Endodermal cell (in vitro differentiated cells): ENCODE measurements at regions not wholly inside any gene's neighbourhood (a gene's known extent, or its start where the extent isn't known, plus 50 kb on each side); places are given as distances from the start of the nearest gene placed in this dataset.

Experiments used
- DNase-seq: peaks from one replicate; pipeline ENCODE4 v3.0.0-alpha.2; 2017
- H3K27ac ChIP-seq: 2 replicates; pipeline ENCODE4 v1.5.1; 2013; ENCODE audit warnings: mild to moderate bottlenecking, low read depth, low read length, moderate library complexity
- H3K27me3 ChIP-seq: 2 replicates; pipeline ENCODE4 v1.6.1; 2013; ENCODE audit warnings: mild to moderate bottlenecking, low read length, moderate library complexity; ENCODE audit not compliant: insufficient read depth, control insufficient read depth, poor library complexity, severe bottlenecking
- H3K36me3 ChIP-seq: 2 replicates; pipeline ENCODE4 v1.7.0; 2013; ENCODE audit warnings: mild to moderate bottlenecking, low read length, moderate library complexity; ENCODE audit not compliant: control insufficient read depth, insufficient read depth
- H3K4me1 ChIP-seq: one replicate; pipeline ENCODE4 v1.7.0; 2013; ENCODE audit warnings: low read length; ENCODE audit not compliant: control insufficient read depth, insufficient read depth
- H3K4me3 ChIP-seq: 2 replicates; pipeline ENCODE4 v1.5.1; 2013; ENCODE audit warnings: mild to moderate bottlenecking, low read length, moderate library complexity
- H3K9ac ChIP-seq: 2 replicates; pipeline ENCODE4 v1.6.1; 2013; ENCODE audit warnings: mild to moderate bottlenecking, low read length, moderate library complexity; ENCODE audit not compliant: poor library complexity, severe bottlenecking; ENCODE audit errors: extremely low read depth
- H3K9me3 ChIP-seq: 2 replicates; pipeline ENCODE4 v1.6.1; 2013; ENCODE audit warnings: mild to moderate bottlenecking, low read length, moderate library complexity; ENCODE audit not compliant: control insufficient read depth
- H3K27ac Mint-ChIP-seq: 2 replicates; pipeline ENCODE4 v1.8.0; 2020; ENCODE audit warnings: mixed read lengths
- H3K27me3 Mint-ChIP-seq: 2 replicates; pipeline ENCODE4 v1.8.0; 2021; ENCODE audit warnings: mild to moderate bottlenecking, mixed read lengths; ENCODE audit not compliant: insufficient read depth
- H3K36me3 Mint-ChIP-seq: 2 replicates; pipeline ENCODE4 v1.8.0; 2020; ENCODE audit warnings: low read depth, mixed read lengths
- H3K4me1 Mint-ChIP-seq: 2 replicates; pipeline ENCODE4 v1.8.0; 2020; ENCODE audit warnings: mixed read lengths
- H3K4me3 Mint-ChIP-seq: 2 replicates; pipeline ENCODE4 v1.8.0; 2020; ENCODE audit warnings: mild to moderate bottlenecking, moderate library complexity, mixed read lengths
- H3K9me3 Mint-ChIP-seq: 2 replicates; pipeline ENCODE4 v1.8.0; 2020; ENCODE audit warnings: mild to moderate bottlenecking, mixed read lengths
- CTCF ChIP-seq: fragments of 200-600 bp; sonication (generic); conservative IDR thresholded peaks from 2 replicates; pipeline ENCODE4 v1.5.0; 2021; ENCODE audit warnings: antibody characterized with exemption, mild to moderate bottlenecking
- WGBS, 2 experiments: methylation state at CpG; one replicate each; pipeline versions ENCODE4 v1.1.5 to v1.1.7; 2013; ENCODE audit warnings: missing lambda C conversion rate in 2 of 2, mixed read lengths in 1 of 2; ENCODE audit not compliant: insufficient coverage in 1 of 2, insufficient read length in 1 of 2; 5-methylcytosine and 5-hydroxymethylcytosine counted together

- Mint-ChIP-seq H3K4me3 (no peak overlapping the region), H3K27me3 (no peaks in the 10 kb centered on the region), H3K9me3 (no peaks in the 10 kb centered on the region), H3K36me3 (no peaks in the 10 kb centered on the region), H3K27ac (no peak overlapping the region), H3K4me1 (no peaks in the 10 kb centered on the region)
- no peak overlapping the region for H3K9ac ChIP-seq
- H3K27me3 ChIP-seq, result no peaks in the 10 kb centered on the region
- no peak for TF ChIP-seq CTCF
- no peaks in the 10 kb centered on the region for H3K4me1 ChIP-seq
- no peak overlapping the region for H3K27ac ChIP-seq
- H3K36me3 ChIP-seq, result no peaks in the 10 kb centered on the region
- DNase-seq, result no peak
- H3K4me3 ChIP-seq, result no peak overlapping the region
- no peaks in the 10 kb centered on the region for H3K9me3 ChIP-seq
Observed at GRCh38 chr6:91350146-91350908, 763.5 kb upstream of the MAP3K7 start.

- Mint-ChIP-seq H3K4me1 (peaks cover 6% of the 10 kb centered on the region), H3K4me3 (no peak overlapping the region), H3K9me3 (peaks cover 3% of the 10 kb centered on the region), H3K27ac (no peak overlapping the region), H3K36me3 (no peaks in the 10 kb centered on the region), H3K27me3 (no peaks in the 10 kb centered on the region)
- no peak for TF ChIP-seq CTCF
- DNase-seq, result no peak
- H3K4me1 ChIP-seq, result no peaks in the 10 kb centered on the region
- H3K9ac ChIP-seq, result no peak overlapping the region
- H3K36me3 ChIP-seq, result no peaks in the 10 kb centered on the region
- no peaks in the 10 kb centered on the region for H3K9me3 ChIP-seq
- no peak overlapping the region for H3K27ac ChIP-seq
- no peak overlapping the region for H3K4me3 ChIP-seq
- H3K27me3 ChIP-seq, result no peaks in the 10 kb centered on the region
- WGBS, 2 experiments, result 42 to 60% methylated on average over 2 to 3 of the region's 3 CpGs
Observed at GRCh38 chr6:91341473-91341872, 754.6 kb upstream of the MAP3K7 start.

- Mint-ChIP-seq H3K4me3 (no peak overlapping the region), H3K9me3 (peaks cover 3% of the 10 kb centered on the region), H3K27me3 (no peaks in the 10 kb centered on the region), H3K27ac (no peak overlapping the region), H3K4me1 (peaks cover 6% of the 10 kb centered on the region), H3K36me3 (no peaks in the 10 kb centered on the region)
- H3K4me3 ChIP-seq, result no peak overlapping the region
- no peaks in the 10 kb centered on the region for H3K9me3 ChIP-seq
- H3K27ac ChIP-seq, result no peak overlapping the region
- no peak for TF ChIP-seq CTCF
- H3K27me3 ChIP-seq, result no peaks in the 10 kb centered on the region
- 30 to 52% methylated on average over 3 of the region's 3 CpGs for WGBS, 2 experiments
- H3K36me3 ChIP-seq, result no peaks in the 10 kb centered on the region
- H3K9ac ChIP-seq, result no peak overlapping the region
- DNase-seq, result no peak
- no peaks in the 10 kb centered on the region for H3K4me1 ChIP-seq
Observed at GRCh38 chr6:91340896-91341395, 754.1 kb upstream of the MAP3K7 start.
